Stromal cell of bone marrow (primary cell): ENCODE measurements at regions not wholly inside any gene's neighbourhood (a gene's known extent, or its start where the extent isn't known, plus 50 kb on each side); places are given as distances from the start of the nearest gene placed in this dataset.
"Not testable (repeated sequence)": the region's sequence is repeated elsewhere in the genome, so short reads cannot be mapped to it uniquely, and the experiment has no call there.

ENCODE experiments used
- DNase-seq: peaks from one replicate; pipeline ENCODE4 v3.0.0-alpha.2; 2012; ENCODE audit warnings: low read depth

DNA sequence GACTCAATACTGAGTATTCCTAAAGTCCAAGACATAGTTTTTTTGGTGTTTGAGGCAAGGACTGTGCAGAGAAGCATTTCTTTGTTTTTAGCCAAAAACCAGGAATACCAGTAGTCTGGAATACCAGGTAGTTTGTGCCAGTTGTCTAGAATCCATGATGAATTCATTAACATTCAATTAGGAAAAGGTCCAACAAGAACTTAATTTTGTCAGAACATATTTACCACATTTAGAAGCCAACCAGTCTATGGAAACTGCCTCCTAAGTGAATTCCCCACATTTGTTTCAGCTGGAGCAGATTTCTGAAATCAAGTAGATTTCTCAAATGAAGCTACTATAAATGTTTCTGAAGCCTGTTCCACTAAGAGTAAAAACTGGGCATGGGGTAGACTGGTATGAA is 1584.8 kb upstream of the ADGRL3 start:
- no peak for DNase-seq

DNA sequence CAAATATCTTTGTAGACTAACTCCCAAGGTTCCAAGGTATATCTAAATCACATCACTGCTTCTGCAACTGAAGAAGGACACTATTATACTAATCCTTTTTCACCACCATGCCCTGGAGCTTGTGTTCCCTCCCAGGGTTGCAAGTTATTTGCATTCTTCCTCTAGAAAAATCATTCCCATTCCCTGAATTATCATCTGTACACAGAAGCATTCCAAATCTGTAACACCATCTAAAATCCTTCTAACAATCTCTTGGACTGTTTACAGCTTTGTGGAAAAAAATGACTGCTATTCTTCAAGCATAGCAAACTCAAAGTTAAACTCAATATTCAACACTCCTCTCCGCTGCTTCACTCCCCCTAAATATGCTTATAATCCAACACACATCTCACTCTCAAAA is 1570.8 kb upstream of the ADGRL3 start:
- no peak for DNase-seq

DNA sequence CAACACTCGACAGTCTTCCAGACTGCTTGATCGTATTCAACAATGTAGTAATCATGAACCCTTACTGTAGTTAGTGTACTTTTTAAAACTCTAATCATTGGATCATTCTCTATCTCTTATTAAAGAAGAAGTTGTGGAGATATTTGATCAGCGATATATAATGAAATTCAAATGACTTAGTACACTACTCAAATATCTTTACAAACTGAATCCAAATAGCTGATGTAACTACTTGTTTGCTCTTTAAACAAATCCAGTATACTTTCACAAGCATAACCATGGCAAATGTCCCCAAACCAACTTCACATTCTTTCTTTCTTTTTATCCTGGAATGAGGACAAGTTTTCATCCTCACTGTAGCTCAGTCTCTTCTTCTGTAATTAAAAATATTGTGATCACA is 1569.9 kb upstream of the ADGRL3 start:
- no peak for DNase-seq

DNA sequence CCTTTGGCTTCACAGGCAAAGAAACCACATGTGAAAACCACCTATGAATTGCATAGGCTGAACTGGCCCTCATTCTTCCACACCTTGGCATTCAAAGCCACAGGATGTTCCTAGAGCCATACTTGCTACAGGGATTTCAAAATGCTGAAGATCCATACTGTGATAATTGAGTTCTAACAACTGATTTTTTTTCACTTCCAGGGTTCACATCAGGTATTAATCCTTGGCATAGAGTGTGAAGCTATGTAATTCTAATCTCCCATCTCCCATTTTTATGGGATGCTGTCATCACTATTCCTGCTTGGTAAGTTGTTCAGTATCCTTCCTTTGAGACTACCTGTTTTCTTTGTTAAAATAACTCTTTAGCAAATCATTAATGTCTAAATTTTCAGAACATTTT is 1569.2 kb upstream of the ADGRL3 start:
- no peak for DNase-seq

DNA sequence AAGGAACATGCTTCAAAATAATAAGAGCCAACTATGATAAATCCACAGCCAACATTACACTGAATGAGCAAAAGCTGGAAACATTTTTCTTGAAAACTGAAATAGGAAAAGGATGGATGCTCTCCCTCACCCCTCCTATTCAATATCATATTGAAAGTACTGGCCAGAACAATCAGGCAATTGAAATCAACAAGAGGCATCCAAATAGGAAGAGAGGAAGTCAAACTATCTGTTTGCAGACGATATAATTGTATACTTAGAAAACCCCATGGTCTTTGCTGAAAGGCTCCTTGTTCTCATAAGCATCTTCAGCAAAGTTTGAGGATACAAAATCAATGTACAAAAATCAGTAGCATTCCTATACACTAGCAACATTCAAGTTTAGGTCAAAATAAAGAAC is 1562.5 kb upstream of the ADGRL3 start:
- no peak for DNase-seq

DNA sequence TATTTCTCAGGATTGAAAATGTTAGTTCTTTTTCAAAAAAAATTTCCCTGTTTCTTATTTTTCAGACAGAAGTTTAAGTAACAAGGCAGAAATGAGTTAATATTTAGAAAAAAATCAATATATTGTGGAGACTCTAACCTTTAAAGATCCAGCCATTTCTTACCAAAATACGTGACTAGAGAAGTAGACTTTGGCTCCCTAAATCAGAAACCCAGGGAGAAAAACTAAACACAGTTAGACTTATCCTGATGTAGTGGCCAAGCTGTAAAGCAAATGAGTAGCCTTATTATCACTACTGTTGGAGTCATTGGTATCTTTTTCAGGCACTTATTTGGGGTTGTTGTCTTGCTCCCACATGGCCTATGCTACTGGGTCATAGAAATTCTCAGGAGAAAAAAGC is 1556.4 kb upstream of the ADGRL3 start:
- DNase-seq, result no peak

DNA sequence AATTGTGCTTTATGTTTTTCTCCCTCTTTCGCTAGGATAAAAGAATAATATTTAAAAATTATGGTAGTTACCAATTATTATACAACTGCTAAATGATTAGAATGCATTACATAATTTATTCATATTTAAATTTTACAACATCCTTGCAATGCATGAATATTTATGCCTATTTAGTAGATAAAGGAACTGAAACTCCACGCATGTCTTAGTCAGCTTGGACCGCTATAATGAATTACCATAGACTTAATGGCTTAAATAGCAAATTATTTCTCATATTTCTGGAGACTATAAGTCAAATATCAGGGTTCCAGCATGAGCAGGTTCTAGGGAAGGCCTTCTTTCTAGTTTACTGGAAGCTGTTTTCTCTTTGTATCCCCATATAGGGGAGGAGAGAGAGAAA is 1555.4 kb upstream of the ADGRL3 start:
- no peak for DNase-seq

DNA sequence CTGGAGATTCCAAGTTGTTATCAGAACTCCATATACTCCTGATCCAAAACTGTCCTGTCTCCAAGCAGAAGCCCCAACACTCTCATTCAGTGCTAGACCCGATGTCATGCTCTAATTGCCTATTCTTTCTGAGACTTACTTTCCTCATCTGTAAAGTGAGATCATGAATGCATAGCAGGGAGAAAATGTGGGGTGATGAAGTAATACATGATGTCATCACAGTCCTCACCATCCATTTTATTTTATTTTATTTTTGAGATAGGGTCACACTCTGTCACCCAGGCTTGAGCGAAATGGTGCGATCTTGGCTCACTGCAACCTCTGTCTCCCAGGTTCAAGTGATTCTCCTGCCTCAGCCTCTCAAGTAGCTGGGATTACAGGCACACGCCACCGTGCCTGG is 1554.0 kb upstream of the ADGRL3 start:
- no peak for DNase-seq

DNA sequence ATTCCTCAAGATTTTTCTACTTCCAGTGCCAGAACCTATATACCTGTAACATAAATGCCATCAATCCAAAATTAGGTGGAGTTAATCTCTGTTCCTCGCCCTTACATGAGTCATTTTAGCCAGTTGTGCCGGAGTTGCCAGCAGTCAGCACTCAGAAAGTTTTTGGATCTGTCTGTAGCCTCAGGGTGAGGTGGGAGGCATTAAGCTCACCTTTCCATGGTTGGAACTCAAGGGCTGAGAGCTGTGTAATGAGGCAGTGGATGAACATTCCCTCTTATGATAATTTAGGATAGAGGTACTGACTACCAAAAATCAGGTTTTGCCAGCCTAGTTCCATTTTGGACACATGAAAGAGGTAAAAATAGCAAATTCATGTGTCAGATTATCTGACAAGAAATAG is 1553.1 kb upstream of the ADGRL3 start:
- no peak for DNase-seq

DNA sequence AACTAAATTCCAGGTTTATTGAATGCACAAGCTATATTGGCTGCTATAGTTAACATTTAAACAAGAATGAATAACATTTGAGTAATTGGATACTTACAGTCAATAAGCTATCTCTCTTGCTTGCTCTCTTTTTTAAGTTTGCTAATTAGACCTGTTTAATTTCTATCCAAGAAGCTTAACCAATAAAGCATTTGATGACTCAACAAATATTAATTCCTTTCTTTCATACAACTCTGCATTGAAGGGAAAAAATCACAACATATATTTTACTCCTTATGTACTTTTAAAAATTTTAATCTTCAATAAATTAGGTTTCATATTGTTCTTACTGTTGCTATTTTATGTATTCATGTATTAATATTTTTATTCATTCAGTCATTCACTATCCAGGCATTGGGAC is 1552.6 kb upstream of the ADGRL3 start:
- DNase-seq, result no peak

DNA sequence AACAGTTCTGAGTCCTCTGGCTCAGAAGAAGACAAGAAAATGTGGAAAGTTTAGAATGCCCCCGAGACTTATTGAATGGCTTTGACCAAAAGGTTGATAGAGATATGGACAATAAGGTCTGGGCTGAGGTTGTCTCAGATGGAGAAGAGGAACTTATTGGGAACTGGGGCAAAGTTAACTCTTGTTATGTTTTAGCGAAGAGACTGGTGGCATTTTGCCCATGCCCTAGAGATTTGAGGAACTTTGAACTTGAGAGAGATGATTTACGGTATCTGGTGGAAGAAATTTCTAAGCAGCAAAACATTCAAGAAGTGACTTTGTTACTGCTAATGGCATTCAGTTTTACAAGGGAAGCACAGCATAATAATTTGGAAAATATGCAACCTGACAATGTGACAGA is 1549.3 kb upstream of the ADGRL3 start:
- no peak for DNase-seq

DNA sequence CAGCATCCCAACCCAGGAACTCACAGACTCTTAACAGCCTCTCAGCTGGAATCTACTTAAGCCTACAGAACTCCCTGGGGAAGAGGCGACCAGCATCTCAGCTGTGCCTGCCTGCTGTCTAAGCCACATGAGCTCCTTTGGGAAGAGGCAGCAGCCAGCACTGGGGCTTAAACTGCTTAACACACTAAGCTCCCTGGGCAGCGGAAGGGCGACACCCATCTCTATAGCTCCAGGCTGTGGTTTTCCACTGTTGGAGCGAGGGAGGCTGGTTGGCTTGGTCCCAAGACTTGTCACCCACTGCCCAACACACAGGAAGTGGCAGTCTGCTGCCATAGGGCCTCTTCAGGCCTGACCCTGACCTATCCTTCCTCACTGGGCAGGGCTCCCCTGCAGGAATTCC is 1544.1 kb upstream of the ADGRL3 start:
- no peak for DNase-seq

DNA sequence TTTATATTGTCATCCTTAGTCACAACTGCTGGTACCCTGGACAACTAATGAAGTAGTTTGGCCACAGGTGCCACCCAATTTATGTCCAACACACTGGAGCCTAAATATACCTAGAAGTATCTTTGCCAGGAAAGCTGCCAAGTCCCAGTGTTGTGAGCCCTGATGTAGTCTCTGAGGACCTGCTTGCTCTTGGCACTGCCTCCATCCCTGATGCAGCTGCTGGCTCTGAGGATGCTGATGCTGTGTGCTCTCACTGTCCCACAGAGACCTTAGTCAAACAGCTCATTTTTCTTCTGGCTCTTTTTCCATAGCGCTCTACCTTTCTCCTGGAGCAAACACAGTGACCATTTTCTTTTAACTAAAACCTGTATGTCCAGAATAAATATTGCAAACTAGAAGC is 1535.4 kb upstream of the ADGRL3 start:
- DNase-seq, result no peak

DNA sequence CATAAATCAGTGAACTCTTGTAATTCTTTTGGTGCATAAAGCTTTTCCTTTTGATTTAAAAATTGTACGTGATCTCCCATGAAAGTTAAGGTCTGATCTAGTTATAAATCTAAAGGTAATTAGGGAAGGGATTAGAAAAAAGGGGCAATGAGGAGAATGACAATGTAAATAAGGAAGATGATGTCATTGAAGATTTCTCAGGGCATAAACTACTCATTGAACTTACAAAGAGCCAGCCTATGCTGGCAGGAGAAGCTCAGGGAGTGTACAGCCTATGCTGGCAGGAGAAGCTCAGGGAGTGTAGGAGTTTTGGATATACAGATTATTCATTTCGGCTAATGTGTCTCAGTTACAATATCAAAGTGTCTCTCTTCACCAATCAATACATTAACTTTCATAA is 1533.5 kb upstream of the ADGRL3 start:
- DNase-seq, result no peak

DNA sequence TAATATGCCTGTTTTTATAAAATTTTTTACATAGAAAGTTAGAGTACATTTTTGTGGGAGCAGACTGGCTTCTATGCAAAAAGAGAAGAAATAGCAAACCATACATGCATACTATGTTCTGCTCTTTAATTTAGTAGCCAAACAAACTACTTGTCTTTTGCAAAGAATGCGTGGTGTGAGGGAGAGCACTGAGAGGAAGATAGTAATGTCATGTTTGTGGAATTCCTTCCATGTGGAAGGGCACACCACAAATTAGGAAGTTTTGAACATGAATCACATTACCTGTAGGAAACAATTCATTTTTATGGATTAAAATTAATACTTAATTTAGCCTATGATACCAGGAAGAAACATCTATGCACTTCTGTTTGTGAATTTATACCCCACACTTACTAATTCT is 1529.1 kb upstream of the ADGRL3 start:
- no peak for DNase-seq

DNA sequence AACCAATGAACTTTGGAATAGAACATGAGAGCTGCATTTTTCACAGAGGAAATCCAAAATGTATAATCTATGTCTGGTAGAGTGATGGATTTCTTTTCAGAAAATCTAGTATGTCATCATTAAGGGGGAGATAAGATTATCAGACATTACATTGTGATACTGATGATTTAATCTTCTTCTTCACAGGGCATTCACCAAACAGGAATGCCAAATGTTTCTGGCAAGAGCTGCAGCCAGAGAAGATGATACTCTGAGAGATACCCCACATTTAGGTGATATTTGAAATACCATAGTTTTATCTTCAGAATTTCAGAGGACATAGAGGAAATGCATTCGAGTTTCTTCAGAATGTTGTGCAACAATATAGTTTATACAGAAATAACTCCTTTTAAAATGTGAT is 1523.7 kb upstream of the ADGRL3 start:
- no peak for DNase-seq

DNA sequence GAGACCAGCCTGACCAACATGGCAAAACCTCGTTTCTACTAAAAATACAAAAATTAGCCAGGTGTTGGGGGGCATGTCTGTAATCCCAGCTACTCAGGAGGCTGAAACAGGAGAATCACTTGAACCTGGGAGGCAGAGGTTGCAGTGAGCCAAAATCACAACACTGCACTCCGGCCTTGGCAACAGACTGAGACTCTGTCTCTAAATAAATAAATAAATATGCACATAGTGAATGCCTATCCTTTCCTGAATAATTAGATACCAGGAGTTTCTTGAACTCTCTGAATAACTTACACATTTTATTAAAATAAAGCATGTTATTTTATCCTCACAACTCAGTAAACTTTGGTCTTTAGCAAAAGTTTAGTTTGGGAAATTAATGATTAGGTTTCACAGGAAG is 1523.1 kb upstream of the ADGRL3 start:
- DNase-seq, result not testable (repeated sequence)

DNA sequence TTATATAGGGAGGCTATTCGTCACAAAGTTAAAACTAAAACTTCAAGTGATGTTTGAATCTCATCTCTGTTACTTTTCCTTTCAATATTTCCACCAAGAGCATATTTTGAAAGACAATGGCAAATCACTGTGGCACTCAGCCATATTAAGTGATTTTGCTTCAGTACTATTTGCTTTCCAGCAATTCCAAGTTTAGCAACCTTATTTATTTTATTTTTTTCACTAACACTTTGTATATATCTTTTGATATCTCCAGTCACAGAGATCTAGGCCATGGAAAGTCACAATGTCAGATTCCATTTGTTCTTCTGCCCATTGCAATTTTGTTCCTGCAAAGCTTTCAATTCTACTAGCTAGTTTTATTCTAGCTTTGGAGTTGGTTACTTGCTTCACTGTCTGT is 1514.5 kb upstream of the ADGRL3 start:
- no peak for DNase-seq

DNA sequence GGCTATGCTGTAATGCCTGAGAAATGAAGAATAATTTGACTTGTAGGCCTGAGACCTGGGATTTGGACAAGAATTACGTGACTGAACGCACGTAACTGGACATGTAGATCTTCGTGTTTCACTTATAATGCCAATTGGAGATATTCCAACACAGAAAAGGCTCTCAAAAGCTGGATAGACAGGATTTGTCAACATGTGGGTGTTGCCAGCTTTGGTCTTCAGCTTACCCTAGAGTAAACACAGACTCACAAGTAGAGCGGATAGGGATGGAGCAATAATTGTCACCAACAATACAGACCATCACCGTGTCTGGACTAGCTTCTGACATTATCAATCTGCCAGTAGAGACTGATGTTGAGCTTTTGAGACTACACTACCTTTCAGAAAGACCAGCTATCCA is 1511.0 kb upstream of the ADGRL3 start:
- DNase-seq, result no peak

DNA sequence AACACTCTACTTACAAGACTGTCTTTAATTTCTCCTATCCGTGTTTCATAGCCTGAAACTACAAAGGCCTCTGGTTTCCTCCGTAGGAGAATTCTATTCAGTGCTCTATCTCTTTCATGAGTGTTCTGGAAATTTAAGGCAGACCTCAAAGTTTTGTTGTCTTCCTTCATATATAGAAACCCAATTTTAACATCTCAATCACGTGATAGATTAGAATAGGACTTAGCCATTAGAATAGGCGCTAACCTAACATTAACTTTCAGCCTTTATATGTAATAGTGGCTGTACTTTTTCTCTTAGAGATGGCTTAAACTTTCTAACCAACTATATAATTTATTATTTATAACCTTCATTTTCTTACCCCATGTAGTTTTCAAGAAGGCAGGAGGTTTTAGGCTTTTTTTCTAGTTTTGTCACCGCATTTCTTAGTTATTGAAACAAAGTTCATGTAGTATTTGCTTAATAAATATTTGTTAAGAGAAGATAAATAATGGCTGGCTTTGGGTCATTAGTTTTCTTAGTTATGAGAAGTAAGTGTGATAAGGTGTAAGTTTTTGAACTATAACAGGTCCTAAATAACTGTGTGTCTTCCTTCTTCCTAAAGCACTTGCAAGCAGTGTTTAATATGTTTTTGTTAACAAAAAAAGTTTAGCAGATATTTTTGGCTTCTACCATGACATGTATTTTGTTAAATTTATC is 1504.6 kb upstream of the ADGRL3 start:
- DNase-seq, result no peak

DNA sequence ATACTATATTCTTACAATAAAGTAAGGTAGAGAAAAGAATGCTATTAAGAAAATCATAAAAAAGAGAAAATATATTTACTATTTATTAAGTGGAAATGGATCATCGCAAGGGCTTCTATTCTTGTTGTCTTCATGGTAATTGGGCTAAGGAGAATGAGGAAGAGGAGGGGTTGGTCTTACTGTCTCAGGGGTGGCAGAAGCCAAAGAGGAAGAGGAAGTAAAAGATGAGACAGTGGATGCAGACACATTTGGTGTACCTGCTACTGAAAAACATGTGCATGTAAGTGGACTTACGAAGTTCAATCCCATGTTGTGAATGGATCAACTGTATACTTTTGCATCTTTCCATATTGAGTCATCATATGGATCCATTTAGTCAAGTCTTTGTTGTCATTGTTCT is 1502.1 kb upstream of the ADGRL3 start:
- DNase-seq, result no peak

DNA sequence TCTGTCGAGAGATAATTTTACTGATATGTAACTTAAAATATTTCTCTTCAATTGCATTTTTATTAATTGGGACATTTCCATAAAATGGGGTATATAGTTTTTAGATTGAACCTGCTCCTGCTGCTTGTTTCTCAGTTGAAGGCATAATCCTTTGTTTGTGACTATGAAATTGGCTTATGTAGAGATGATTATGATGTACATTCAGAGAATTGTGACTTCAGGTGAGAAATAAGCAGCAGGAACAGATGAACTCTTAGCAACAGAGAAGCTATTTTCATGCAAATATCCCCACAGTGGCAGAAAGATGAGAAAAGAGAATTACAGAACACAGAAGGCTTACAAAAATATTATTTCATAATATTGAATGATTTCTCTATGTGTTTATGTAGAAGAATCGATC is 1499.5 kb upstream of the ADGRL3 start:
- no peak for DNase-seq

DNA sequence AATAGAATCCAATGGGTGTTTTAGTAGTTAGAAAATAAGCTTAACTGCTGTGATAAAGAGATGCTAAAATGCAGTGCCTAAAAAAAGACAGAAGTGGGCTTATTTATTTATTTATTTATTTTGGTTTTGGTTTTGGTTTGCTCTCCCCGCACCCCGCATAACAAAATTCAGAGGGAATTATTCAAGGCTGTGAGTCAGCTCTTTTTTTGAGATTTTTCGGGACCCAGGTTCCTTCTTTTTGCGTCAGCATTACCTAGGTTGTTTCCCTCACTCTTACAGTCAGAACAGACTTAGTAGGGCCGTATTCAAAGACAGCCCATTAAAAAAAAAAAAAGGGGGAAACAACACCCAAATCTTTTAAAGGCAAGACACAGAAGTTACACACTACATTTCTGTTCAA is 1495.5 kb upstream of the ADGRL3 start:
- no peak for DNase-seq

DNA sequence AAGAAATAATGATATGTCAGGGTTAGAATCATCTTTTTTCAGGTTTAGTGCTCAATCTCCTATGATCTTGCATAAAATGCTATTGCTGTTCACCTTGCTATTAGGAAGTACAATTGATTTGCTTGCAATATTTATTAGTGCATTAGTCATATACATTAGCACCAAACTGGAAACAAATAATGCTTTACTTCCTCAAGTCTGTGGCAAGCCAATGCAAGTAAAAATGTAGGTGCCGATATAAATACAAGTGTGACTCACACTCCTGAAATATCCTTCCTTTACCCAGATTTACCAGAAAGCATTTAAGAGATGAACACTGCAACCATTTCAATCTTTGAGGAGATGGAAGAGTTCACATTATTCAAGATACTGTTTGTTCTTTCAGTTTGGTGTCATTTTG is 1487.7 kb upstream of the ADGRL3 start:
- DNase-seq, result no peak

DNA sequence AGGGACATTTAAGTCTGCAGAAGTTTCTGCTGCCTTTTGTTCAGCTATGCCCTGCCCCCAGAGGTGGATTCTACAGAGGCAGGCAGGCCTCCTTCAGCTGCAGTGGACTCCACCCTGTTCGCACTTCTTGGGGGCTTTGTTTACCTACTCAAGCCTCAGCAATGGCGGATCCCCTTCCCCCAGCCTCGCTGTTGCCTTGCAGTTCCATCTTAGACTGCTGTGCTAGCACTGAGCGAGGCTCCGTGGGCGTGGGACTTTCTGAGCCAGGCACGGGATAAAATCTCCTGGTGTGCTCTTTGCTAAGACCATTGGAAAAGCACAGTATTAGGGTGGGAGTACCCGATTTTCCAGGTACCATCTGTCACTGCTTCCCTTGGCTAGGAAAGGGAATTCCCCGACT is 1475.8 kb upstream of the ADGRL3 start:
- not testable (repeated sequence) for DNase-seq
